Left lung (tissue), 4 donors: ENCODE measurements at regions not wholly inside any gene's neighbourhood (a gene's known extent, or its start where the extent isn't known, plus 50 kb on each side); places are given as distances from the start of the nearest gene placed in this dataset.

ENCODE experiments used
- ATAC-seq: fragments of 200-7000 bp; cut with Tn5 transposase; one replicate; pipeline ENCODE4 v1.9.1; 2020; ENCODE audit warnings: moderate library complexity
- DNase-seq, 4 donors: peaks; one replicate each; pipeline ENCODE4 v3.0.0-alpha.2; 2013 to 2020
- H3K27ac ChIP-seq, 2 donors: fragments of 200-600 bp; sonication (generic) in 1 of 2; one replicate each; pipeline versions ENCODE4 v1.5.0 to v1.8.0; 2020 to 2021
- H3K27me3 ChIP-seq, 2 donors: fragments of 200-600 bp; sonication (generic) in 1 of 2; one replicate each; pipeline versions ENCODE4 v1.5.0 to v1.8.0; 2020 to 2021
- H3K36me3 ChIP-seq, 2 donors: fragments of 200-600 bp; sonication (generic) in 1 of 2; one replicate each; pipeline versions ENCODE4 v1.5.0 to v1.8.0; 2020 to 2021
- H3K4me1 ChIP-seq, 2 donors: fragments of 200-600 bp; one replicate each; pipeline ENCODE4 v1.8.0; 2021
- H3K4me3 ChIP-seq, 2 donors: fragments of 200-600 bp; sonication (generic) in 1 of 2; one replicate each; pipeline versions ENCODE4 v1.5.0 to v1.8.0; 2020 to 2021; ENCODE audit warnings: mild to moderate bottlenecking in 1 of 2
- H3K9me3 ChIP-seq, 2 donors: fragments of 200-600 bp; sonication (generic) in 1 of 2; one replicate each; pipeline versions ENCODE4 v1.5.0 to v1.8.0; 2020 to 2021
- CTCF ChIP-seq, 2 donors: fragments of 200-600 bp; sonication (generic) in 1 of 2; IDR thresholded peaks; one replicate each; pipeline versions ENCODE4 v1.5.0 to v1.8.0; 2021; ENCODE audit warnings: antibody characterized with exemption in 2 of 2
- intact Hi-C, 2 donors: fragments of 100-400 bp; cut with DNase I; formaldehyde crosslinking; loops; one replicate each; pipeline versions ENCODE4 v1.11.2 to v1.14.2; 2022
- donor health status: DM: no; HTN: yes; CAD: no.
- donor health status: DM: no; HTN: no; CAD: no.

GRCh38 chr1:101310506-101310905, 73.7 kb downstream of the S1PR1 start:
- H3K27ac ChIP-seq = no peak overlapping the region
- DNase-seq (no peak), ATAC-seq (no peak)
- TF ChIP-seq CTCF (IDR thresholded peaks at IDR 0.05) = no peak
- no peaks in the 10 kb centered on the region for H3K36me3 ChIP-seq
- no peaks in the 10 kb centered on the region for H3K9me3 ChIP-seq
- peaks cover 8 to 16% of the 10 kb centered on the region in 2 donors for H3K4me1 ChIP-seq
- intact Hi-C loops = no loop called here
- peaks cover 0 to 13% of the 10 kb centered on the region in 2 donors for H3K27me3 ChIP-seq
- no peak overlapping the region for H3K4me3 ChIP-seq

- Histone ChIP-seq H3K36me3 (no peaks in the 10 kb centered on the region), H3K27ac (no peak overlapping the region), H3K9me3 (no peaks in the 10 kb centered on the region), H3K4me3 (no peak overlapping the region), H3K27me3 (peaks cover 0 to 13% of the 10 kb centered on the region in 2 donors), H3K4me1 (peaks cover 8 to 16% of the 10 kb centered on the region in 2 donors)
- DNase-seq (no peak), ATAC-seq (no peak)
- intact Hi-C loops = no loop called here
- TF ChIP-seq CTCF (IDR thresholded peaks at IDR 0.05) = no peak
These were observed 74.5 kb downstream of the S1PR1 start for GRCh38 chr1:101311146-101311920.

- peaks cover 0 to 13% of the 10 kb centered on the region in 2 donors for H3K27me3 ChIP-seq
- TF ChIP-seq CTCF (IDR thresholded peaks at IDR 0.05) = no peak
- H3K36me3 ChIP-seq = no peaks in the 10 kb centered on the region
- intact Hi-C loops = no loop called here
- no peaks in the 10 kb centered on the region for H3K9me3 ChIP-seq
- DNase-seq (no peak), ATAC-seq (no peak)
- H3K27ac ChIP-seq = no peak overlapping the region
- no peak overlapping the region for H3K4me3 ChIP-seq
- H3K4me1 ChIP-seq = peaks cover 8 to 16% of the 10 kb centered on the region in 2 donors
These were observed 75.3 kb downstream of the S1PR1 start for GRCh38 chr1:101312147-101312546.

- Histone ChIP-seq H3K36me3 (no peaks in the 10 kb centered on the region), H3K27me3 (peaks cover 0 to 13% of the 10 kb centered on the region in 2 donors), H3K9me3 (no peaks in the 10 kb centered on the region), H3K4me3 (no peak overlapping the region), H3K4me1 (peaks cover 8 to 16% of the 10 kb centered on the region in 2 donors), H3K27ac (no peak overlapping the region)
- ATAC-seq (no peak), DNase-seq (no peak)
- intact Hi-C loops = no loop called here
- TF ChIP-seq CTCF (IDR thresholded peaks at IDR 0.05) = no peak
These were observed 76.5 kb downstream of the S1PR1 start for GRCh38 chr1:101313356-101313755.

- ATAC-seq = no peak
- H3K27ac ChIP-seq = no peak overlapping the region
- H3K9me3 ChIP-seq = no peaks in the 10 kb centered on the region
- TF ChIP-seq CTCF (IDR thresholded peaks at IDR 0.05) = no peak
- peaks cover 6 to 10% of the 10 kb centered on the region in 2 donors for H3K4me1 ChIP-seq
- no peak for DNase-seq
- peaks cover 0 to 7% of the 10 kb centered on the region in 2 donors for H3K27me3 ChIP-seq
- intact Hi-C loops = no loop called here
- H3K36me3 ChIP-seq = no peaks in the 10 kb centered on the region
- H3K4me3 ChIP-seq = no peak overlapping the region
These were observed 77.4 kb downstream of the S1PR1 start for GRCh38 chr1:101314244-101314643.
